Endodermal cell (in vitro differentiated cells): ENCODE measurements at regions not wholly inside any gene's neighbourhood (a gene's known extent, or its start where the extent isn't known, plus 50 kb on each side); places are given as distances from the start of the nearest gene placed in this dataset.

ENCODE experiments used
- DNase-seq: peaks from one replicate; pipeline ENCODE4 v3.0.0-alpha.2; 2017
- H3K27ac ChIP-seq: 2 replicates; pipeline ENCODE4 v1.5.1; 2013; ENCODE audit warnings: mild to moderate bottlenecking, low read depth, low read length, moderate library complexity
- H3K27me3 ChIP-seq: 2 replicates; pipeline ENCODE4 v1.6.1; 2013; ENCODE audit warnings: mild to moderate bottlenecking, low read length, moderate library complexity; ENCODE audit not compliant: insufficient read depth, control insufficient read depth, poor library complexity, severe bottlenecking
- H3K36me3 ChIP-seq: 2 replicates; pipeline ENCODE4 v1.7.0; 2013; ENCODE audit warnings: mild to moderate bottlenecking, low read length, moderate library complexity; ENCODE audit not compliant: control insufficient read depth, insufficient read depth
- H3K4me1 ChIP-seq: one replicate; pipeline ENCODE4 v1.7.0; 2013; ENCODE audit warnings: low read length; ENCODE audit not compliant: control insufficient read depth, insufficient read depth
- H3K4me3 ChIP-seq: 2 replicates; pipeline ENCODE4 v1.5.1; 2013; ENCODE audit warnings: mild to moderate bottlenecking, low read length, moderate library complexity
- H3K9ac ChIP-seq: 2 replicates; pipeline ENCODE4 v1.6.1; 2013; ENCODE audit warnings: mild to moderate bottlenecking, low read length, moderate library complexity; ENCODE audit not compliant: poor library complexity, severe bottlenecking; ENCODE audit errors: extremely low read depth
- H3K9me3 ChIP-seq: 2 replicates; pipeline ENCODE4 v1.6.1; 2013; ENCODE audit warnings: mild to moderate bottlenecking, low read length, moderate library complexity; ENCODE audit not compliant: control insufficient read depth
- H3K27ac Mint-ChIP-seq: 2 replicates; pipeline ENCODE4 v1.8.0; 2020; ENCODE audit warnings: mixed read lengths
- H3K27me3 Mint-ChIP-seq: 2 replicates; pipeline ENCODE4 v1.8.0; 2021; ENCODE audit warnings: mild to moderate bottlenecking, mixed read lengths; ENCODE audit not compliant: insufficient read depth
- H3K36me3 Mint-ChIP-seq: 2 replicates; pipeline ENCODE4 v1.8.0; 2020; ENCODE audit warnings: low read depth, mixed read lengths
- H3K4me1 Mint-ChIP-seq: 2 replicates; pipeline ENCODE4 v1.8.0; 2020; ENCODE audit warnings: mixed read lengths
- H3K4me3 Mint-ChIP-seq: 2 replicates; pipeline ENCODE4 v1.8.0; 2020; ENCODE audit warnings: mild to moderate bottlenecking, moderate library complexity, mixed read lengths
- H3K9me3 Mint-ChIP-seq: 2 replicates; pipeline ENCODE4 v1.8.0; 2020; ENCODE audit warnings: mild to moderate bottlenecking, mixed read lengths
- CTCF ChIP-seq: fragments of 200-600 bp; sonication (generic); conservative IDR thresholded peaks from 2 replicates; pipeline ENCODE4 v1.5.0; 2021; ENCODE audit warnings: antibody characterized with exemption, mild to moderate bottlenecking
- WGBS, 2 experiments: methylation state at CpG; one replicate each; pipeline versions ENCODE4 v1.1.5 to v1.1.7; 2013; ENCODE audit warnings: missing lambda C conversion rate in 2 of 2, mixed read lengths in 1 of 2; ENCODE audit not compliant: insufficient coverage in 1 of 2, insufficient read length in 1 of 2; 5-methylcytosine and 5-hydroxymethylcytosine counted together

DNA sequence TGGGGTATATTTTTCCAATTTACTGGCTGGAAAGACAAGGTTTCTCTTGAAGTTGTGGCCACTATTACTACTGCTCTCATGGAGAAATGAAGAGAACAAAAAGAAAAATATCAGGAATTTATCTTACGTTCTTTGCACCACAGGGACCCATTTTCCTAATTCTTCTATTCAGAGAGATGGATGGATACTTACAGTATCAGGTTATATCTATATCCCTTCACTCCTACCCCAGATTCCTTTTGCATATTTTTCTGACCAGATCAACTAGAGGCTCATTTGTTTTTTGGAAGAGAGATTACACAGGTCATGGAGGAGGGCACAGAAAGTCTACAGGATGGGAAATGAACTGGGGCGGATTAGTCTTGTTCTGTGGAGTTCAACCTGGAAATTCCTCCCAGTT is 277.2 kb upstream of the VLDLR start:
- no peaks in the 10 kb centered on the region for H3K27me3 Mint-ChIP-seq
- H3K9me3 Mint-ChIP-seq: peaks cover 15% of the 10 kb centered on the region
- no peaks in the 10 kb centered on the region for H3K4me1 Mint-ChIP-seq
- 95 to 100% methylated on average over 2 of the region's 2 CpGs for whole genome bisulfite sequencing, 2 experiments
- H3K4me3 Mint-ChIP-seq: no peak overlapping the region
- H3K4me3 ChIP-seq: no peak overlapping the region
- no peaks in the 10 kb centered on the region for H3K27me3 ChIP-seq
- no peak for TF ChIP-seq CTCF
- DNase-seq: no peak
- no peak overlapping the region for H3K27ac Mint-ChIP-seq
- peaks cover 2% of the 10 kb centered on the region for H3K36me3 Mint-ChIP-seq
- no peak overlapping the region for H3K9ac ChIP-seq
- H3K9me3 ChIP-seq: peaks cover 7% of the 10 kb centered on the region
- no peak overlapping the region for H3K27ac ChIP-seq
- H3K36me3 ChIP-seq: no peaks in the 10 kb centered on the region
- H3K4me1 ChIP-seq: no peaks in the 10 kb centered on the region

DNA sequence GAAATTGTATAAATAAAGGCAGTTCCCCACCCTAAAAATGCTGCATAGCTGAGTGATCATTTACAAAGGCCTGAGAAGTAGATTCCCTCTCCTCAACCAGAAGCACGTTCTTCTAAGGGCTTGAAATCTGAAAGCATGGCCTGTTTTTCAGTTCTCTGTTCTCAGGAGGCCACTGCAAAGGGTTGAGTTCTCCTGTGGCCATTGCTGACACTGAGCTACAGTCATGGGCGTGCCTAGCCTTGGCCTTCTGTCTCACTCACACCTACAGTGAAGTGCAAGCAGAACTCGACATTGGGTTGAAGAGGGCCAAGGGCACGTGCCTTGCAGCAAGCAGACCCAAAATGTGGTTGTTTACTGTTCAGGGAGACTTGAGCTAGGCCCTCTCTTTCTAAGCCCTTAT is 276.6 kb upstream of the VLDLR start:
- Histone ChIP-seq H3K9ac (no peak overlapping the region), H3K27ac (no peak overlapping the region), H3K9me3 (peaks cover 7% of the 10 kb centered on the region), H3K4me3 (no peak overlapping the region), H3K27me3 (no peaks in the 10 kb centered on the region), H3K4me1 (no peaks in the 10 kb centered on the region), H3K36me3 (no peaks in the 10 kb centered on the region)
- no peak overlapping the region for H3K4me3 Mint-ChIP-seq
- DNase-seq: no peak
- no peaks in the 10 kb centered on the region for H3K27me3 Mint-ChIP-seq
- no peak for TF ChIP-seq CTCF
- H3K4me1 Mint-ChIP-seq: no peaks in the 10 kb centered on the region
- H3K27ac Mint-ChIP-seq: no peak overlapping the region
- peaks cover 15% of the 10 kb centered on the region for H3K9me3 Mint-ChIP-seq
- WGBS, 2 experiments: 94 to 100% methylated on average over 1 to 4 of the region's 4 CpGs
- peaks cover 2% of the 10 kb centered on the region for H3K36me3 Mint-ChIP-seq

DNA sequence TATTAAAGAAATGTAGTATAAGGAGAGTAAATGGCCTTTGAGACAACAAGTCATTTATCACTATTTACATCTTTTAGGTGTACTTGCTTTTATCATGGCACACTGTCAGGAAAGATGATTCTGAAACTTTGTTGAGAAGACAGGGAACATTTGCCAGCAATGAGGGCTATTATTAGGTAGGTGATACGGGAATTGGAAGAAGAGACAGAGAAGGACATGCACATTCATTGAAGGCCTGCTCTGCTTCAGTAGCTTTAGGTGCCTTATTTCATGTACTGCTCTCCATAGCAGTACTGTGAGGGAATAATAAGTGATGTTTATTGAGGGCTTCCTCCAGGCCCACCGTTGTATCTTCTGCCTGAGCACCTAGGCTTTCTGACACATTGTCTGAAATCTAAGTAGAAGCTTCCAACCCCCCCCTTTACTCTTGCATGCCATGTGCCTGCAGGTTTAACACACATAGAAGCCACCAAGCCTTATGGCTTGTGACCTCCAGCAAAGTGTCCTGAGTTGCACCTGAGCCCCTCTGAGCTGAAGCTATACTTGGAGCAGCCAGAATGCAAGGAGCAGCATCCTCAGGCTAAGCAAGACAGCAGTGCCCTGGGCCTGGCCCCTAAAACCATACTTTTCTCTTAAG is 275.2 kb upstream of the VLDLR start:
- H3K9ac ChIP-seq: no peak overlapping the region
- Mint-ChIP-seq H3K9me3 (peaks cover 15% of the 10 kb centered on the region), H3K27ac (no peak overlapping the region), H3K36me3 (peaks cover 2% of the 10 kb centered on the region), H3K27me3 (no peaks in the 10 kb centered on the region), H3K4me1 (no peaks in the 10 kb centered on the region), H3K4me3 (no peak overlapping the region)
- H3K27ac ChIP-seq: no peak overlapping the region
- no peak overlapping the region for H3K4me3 ChIP-seq
- H3K4me1 ChIP-seq: no peaks in the 10 kb centered on the region
- no peaks in the 10 kb centered on the region for H3K36me3 ChIP-seq
- H3K9me3 ChIP-seq: peaks cover 7% of the 10 kb centered on the region
- H3K27me3 ChIP-seq: no peaks in the 10 kb centered on the region
- TF ChIP-seq CTCF: no peak
- no peak for DNase-seq
- WGBS, 2 experiments: 91 to 93% methylated on average over 1 to 2 of the region's 2 CpGs
